ENCODE measurements at regions not wholly inside any gene's neighbourhood (a gene's known extent, or its start where the extent isn't known, plus 50 kb on each side); places are given as distances from the start of the nearest gene placed in this dataset.

DNA sequence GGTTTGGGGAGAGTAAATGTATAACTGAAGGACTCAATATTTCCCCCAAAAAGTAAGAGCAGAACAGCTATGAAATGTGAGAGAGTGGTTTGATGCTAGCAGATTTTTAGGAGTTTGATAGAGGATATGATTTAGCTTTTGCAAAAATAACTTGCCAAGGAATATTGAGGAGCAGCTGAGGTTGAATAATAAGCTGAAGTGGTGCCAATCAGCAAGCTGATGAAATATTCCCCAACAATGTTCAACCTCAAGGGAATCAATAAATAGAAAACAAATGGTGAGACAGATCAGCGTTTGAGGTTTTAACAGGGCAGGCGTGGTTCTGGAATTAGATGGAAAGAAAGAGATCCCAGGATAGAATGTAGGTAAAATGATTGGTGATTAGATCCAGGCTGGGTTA is 413.4 kb upstream of the ADAMTS5 start:
- TF ChIP-seq POLR2AphosphoS5 (IDR thresholded peaks at IDR 0.05) (no peak), POLR2A (IDR thresholded peaks at IDR 0.05) (no peak)
- TF ChIP-seq, protein P1, sequence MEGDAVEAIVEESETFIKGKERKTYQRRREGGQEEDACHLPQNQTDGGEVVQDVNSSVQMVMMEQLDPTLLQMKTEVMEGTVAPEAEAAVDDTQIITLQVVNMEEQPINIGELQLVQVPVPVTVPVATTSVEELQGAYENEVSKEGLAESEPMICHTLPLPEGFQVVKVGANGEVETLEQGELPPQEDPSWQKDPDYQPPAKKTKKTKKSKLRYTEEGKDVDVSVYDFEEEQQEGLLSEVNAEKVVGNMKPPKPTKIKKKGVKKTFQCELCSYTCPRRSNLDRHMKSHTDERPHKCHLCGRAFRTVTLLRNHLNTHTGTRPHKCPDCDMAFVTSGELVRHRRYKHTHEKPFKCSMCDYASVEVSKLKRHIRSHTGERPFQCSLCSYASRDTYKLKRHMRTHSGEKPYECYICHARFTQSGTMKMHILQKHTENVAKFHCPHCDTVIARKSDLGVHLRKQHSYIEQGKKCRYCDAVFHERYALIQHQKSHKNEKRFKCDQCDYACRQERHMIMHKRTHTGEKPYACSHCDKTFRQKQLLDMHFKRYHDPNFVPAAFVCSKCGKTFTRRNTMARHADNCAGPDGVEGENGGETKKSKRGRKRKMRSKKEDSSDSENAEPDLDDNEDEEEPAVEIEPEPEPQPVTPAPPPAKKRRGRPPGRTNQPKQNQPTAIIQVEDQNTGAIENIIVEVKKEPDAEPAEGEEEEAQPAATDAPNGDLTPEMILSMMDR (IDR thresholded peaks at IDR 0.05) = no peak

Data from suprapubic skin (tissue), 4 donors.